ENCODE measurements at regions not wholly inside any gene's neighbourhood (a gene's known extent, or its start where the extent isn't known, plus 50 kb on each side); places are given as distances from the start of the nearest gene placed in this dataset.

- H3K9me3 ChIP-seq (ENCODE audit: control insufficient read depth in 2 of 2, low read length in 2 of 2), result no peaks in the 10 kb centered on the region
- H3K27me3 Mint-ChIP-seq, result no peaks in the 10 kb centered on the region
- DNase-seq, result no peak
- no peaks in the 10 kb centered on the region for H3K36me3 Mint-ChIP-seq
- no peaks in the 10 kb centered on the region for H3K36me3 ChIP-seq (ENCODE audit: control insufficient read depth, insufficient read depth, low read length)
- H3K27ac ChIP-seq (ENCODE audit: insufficient read depth, low read length, poor library complexity, severe bottlenecking), result no peak overlapping the region
- H3K4me3 ChIP-seq (ENCODE audit: low read depth, low read length), result no peak overlapping the region
- peaks cover 0 to 8% (median 4%) of the 10 kb centered on the region in 7 donors for H3K9me3 Mint-ChIP-seq
- no peaks in the 10 kb centered on the region for H3K4me1 Mint-ChIP-seq
- ATAC-seq (ENCODE audit: low read depth in 2 of 2), result no peak
- no peaks in the 10 kb centered on the region for H3K27me3 ChIP-seq (ENCODE audit: control insufficient read depth, insufficient read depth, low read length)
- H3K27ac Mint-ChIP-seq, result no peak overlapping the region
- H3K4me1 ChIP-seq (ENCODE audit: control insufficient read depth, insufficient read depth, low read length, poor library complexity, severe bottlenecking), result no peaks in the 10 kb centered on the region
- H3K4me3 Mint-ChIP-seq, result no peak overlapping the region
Observed at GRCh38 chr5:125186911-125187375, 440.5 kb upstream of the ZNF608 start.

- Histone ChIP-seq H3K9me3 (ENCODE audit: control insufficient read depth in 2 of 2, low read length in 2 of 2) (no peaks in the 10 kb centered on the region), H3K27me3 (ENCODE audit: control insufficient read depth, insufficient read depth, low read length) (no peaks in the 10 kb centered on the region), H3K4me3 (ENCODE audit: low read depth, low read length) (no peak overlapping the region), H3K4me1 (ENCODE audit: control insufficient read depth, insufficient read depth, low read length, poor library complexity, severe bottlenecking) (no peaks in the 10 kb centered on the region), H3K27ac (ENCODE audit: insufficient read depth, low read length, poor library complexity, severe bottlenecking) (no peak overlapping the region), H3K36me3 (ENCODE audit: control insufficient read depth, insufficient read depth, low read length) (no peaks in the 10 kb centered on the region)
- peaks cover 0 to 10% (median 1%) of the 10 kb centered on the region in 7 donors for H3K9me3 Mint-ChIP-seq
- no peak for DNase-seq
- no peaks in the 10 kb centered on the region for H3K36me3 Mint-ChIP-seq
- H3K27ac Mint-ChIP-seq, result no peak overlapping the region
- H3K4me1 Mint-ChIP-seq, result no peaks in the 10 kb centered on the region
- H3K27me3 Mint-ChIP-seq, result no peaks in the 10 kb centered on the region
- H3K4me3 Mint-ChIP-seq, result no peak overlapping the region
- ATAC-seq (ENCODE audit: low read depth in 2 of 2), result no peak
Observed at GRCh38 chr5:125189531-125189941, 443.1 kb upstream of the ZNF608 start.

GRCh38 chr5:125190232-125191087 lies 444.0 kb upstream of the ZNF608 start:
- Histone ChIP-seq H3K36me3 (ENCODE audit: control insufficient read depth, insufficient read depth, low read length) (no peaks in the 10 kb centered on the region), H3K27ac (ENCODE audit: insufficient read depth, low read length, poor library complexity, severe bottlenecking) (no peak overlapping the region), H3K4me1 (ENCODE audit: control insufficient read depth, insufficient read depth, low read length, poor library complexity, severe bottlenecking) (no peaks in the 10 kb centered on the region), H3K9me3 (ENCODE audit: control insufficient read depth in 2 of 2, low read length in 2 of 2) (no peaks in the 10 kb centered on the region), H3K27me3 (ENCODE audit: control insufficient read depth, insufficient read depth, low read length) (no peaks in the 10 kb centered on the region), H3K4me3 (ENCODE audit: low read depth, low read length) (no peak overlapping the region)
- DNase-seq (no peak), ATAC-seq (ENCODE audit: low read depth in 2 of 2) (no peak)
- H3K4me1 Mint-ChIP-seq, result no peaks in the 10 kb centered on the region
- no peak overlapping the region for H3K4me3 Mint-ChIP-seq
- H3K9me3 Mint-ChIP-seq, result peaks cover 0 to 12% (median 3%) of the 10 kb centered on the region in 7 donors
- H3K36me3 Mint-ChIP-seq, result no peaks in the 10 kb centered on the region
- no peaks in the 10 kb centered on the region for H3K27me3 Mint-ChIP-seq
- H3K27ac Mint-ChIP-seq, result no peak overlapping the region

- Histone ChIP-seq H3K4me1 (ENCODE audit: control insufficient read depth, insufficient read depth, low read length, poor library complexity, severe bottlenecking) (no peaks in the 10 kb centered on the region), H3K27ac (ENCODE audit: insufficient read depth, low read length, poor library complexity, severe bottlenecking) (no peak overlapping the region), H3K4me3 (ENCODE audit: low read depth, low read length) (no peak overlapping the region), H3K27me3 (ENCODE audit: control insufficient read depth, insufficient read depth, low read length) (no peaks in the 10 kb centered on the region), H3K9me3 (ENCODE audit: control insufficient read depth in 2 of 2, low read length in 2 of 2) (no peaks in the 10 kb centered on the region), H3K36me3 (ENCODE audit: control insufficient read depth, insufficient read depth, low read length) (no peaks in the 10 kb centered on the region)
- H3K4me3 Mint-ChIP-seq, result no peak overlapping the region
- H3K27me3 Mint-ChIP-seq, result no peaks in the 10 kb centered on the region
- DNase-seq (no peak), ATAC-seq (ENCODE audit: low read depth in 2 of 2) (no peak)
- H3K9me3 Mint-ChIP-seq, result peaks cover 0 to 8% (median 3%) of the 10 kb centered on the region in 7 donors
- H3K27ac Mint-ChIP-seq, result no peak overlapping the region
- no peaks in the 10 kb centered on the region for H3K36me3 Mint-ChIP-seq
- no peaks in the 10 kb centered on the region for H3K4me1 Mint-ChIP-seq
Observed at GRCh38 chr5:125194883-125195282, 448.4 kb upstream of the ZNF608 start.

- Histone ChIP-seq H3K27me3 (ENCODE audit: control insufficient read depth, insufficient read depth, low read length) (no peaks in the 10 kb centered on the region), H3K9me3 (ENCODE audit: control insufficient read depth in 2 of 2, low read length in 2 of 2) (no peaks in the 10 kb centered on the region), H3K27ac (ENCODE audit: insufficient read depth, low read length, poor library complexity, severe bottlenecking) (no peak overlapping the region), H3K36me3 (ENCODE audit: control insufficient read depth, insufficient read depth, low read length) (no peaks in the 10 kb centered on the region), H3K4me3 (ENCODE audit: low read depth, low read length) (no peak overlapping the region), H3K4me1 (ENCODE audit: control insufficient read depth, insufficient read depth, low read length, poor library complexity, severe bottlenecking) (no peaks in the 10 kb centered on the region)
- no peaks in the 10 kb centered on the region for H3K27me3 Mint-ChIP-seq
- no peaks in the 10 kb centered on the region for H3K36me3 Mint-ChIP-seq
- no peak overlapping the region for H3K27ac Mint-ChIP-seq
- H3K9me3 Mint-ChIP-seq, result peaks cover 0 to 8% (median 3%) of the 10 kb centered on the region in 7 donors
- ATAC-seq (ENCODE audit: low read depth in 2 of 2), result no peak
- no peaks in the 10 kb centered on the region for H3K4me1 Mint-ChIP-seq
- no peak for DNase-seq
- H3K4me3 Mint-ChIP-seq, result no peak overlapping the region
Observed at GRCh38 chr5:125196481-125197111, 450.2 kb upstream of the ZNF608 start.

- Histone ChIP-seq H3K4me1 (ENCODE audit: control insufficient read depth, insufficient read depth, low read length, poor library complexity, severe bottlenecking) (no peaks in the 10 kb centered on the region), H3K9me3 (ENCODE audit: control insufficient read depth in 2 of 2, low read length in 2 of 2) (no peaks in the 10 kb centered on the region), H3K4me3 (ENCODE audit: low read depth, low read length) (no peak overlapping the region), H3K27ac (ENCODE audit: insufficient read depth, low read length, poor library complexity, severe bottlenecking) (no peak overlapping the region), H3K36me3 (ENCODE audit: control insufficient read depth, insufficient read depth, low read length) (no peaks in the 10 kb centered on the region), H3K27me3 (ENCODE audit: control insufficient read depth, insufficient read depth, low read length) (no peaks in the 10 kb centered on the region)
- peaks cover 0 to 8% (median 3%) of the 10 kb centered on the region in 7 donors for H3K9me3 Mint-ChIP-seq
- no peak for ATAC-seq (ENCODE audit: low read depth in 2 of 2)
- no peaks in the 10 kb centered on the region for H3K4me1 Mint-ChIP-seq
- no peaks in the 10 kb centered on the region for H3K36me3 Mint-ChIP-seq
- no peaks in the 10 kb centered on the region for H3K27me3 Mint-ChIP-seq
- no peak overlapping the region for H3K27ac Mint-ChIP-seq
- no peak for DNase-seq
- H3K4me3 Mint-ChIP-seq, result no peak overlapping the region
Observed at GRCh38 chr5:125197321-125197720, 450.9 kb upstream of the ZNF608 start.

- H3K27me3 Mint-ChIP-seq, result no peaks in the 10 kb centered on the region
- H3K27me3 ChIP-seq (ENCODE audit: control insufficient read depth, insufficient read depth, low read length), result no peaks in the 10 kb centered on the region
- H3K4me3 Mint-ChIP-seq, result no peak overlapping the region
- H3K9me3 Mint-ChIP-seq, result peaks cover 0 to 14% (median 3%) of the 10 kb centered on the region in 7 donors
- H3K36me3 Mint-ChIP-seq, result no peaks in the 10 kb centered on the region
- H3K4me1 Mint-ChIP-seq, result no peaks in the 10 kb centered on the region
- no peak overlapping the region for H3K4me3 ChIP-seq (ENCODE audit: low read depth, low read length)
- no peak overlapping the region for H3K27ac Mint-ChIP-seq
- ATAC-seq (ENCODE audit: low read depth in 2 of 2) (no peak), DNase-seq (no peak)
- H3K27ac ChIP-seq (ENCODE audit: insufficient read depth, low read length, poor library complexity, severe bottlenecking), result no peak overlapping the region
- no peaks in the 10 kb centered on the region for H3K36me3 ChIP-seq (ENCODE audit: control insufficient read depth, insufficient read depth, low read length)
- no peaks in the 10 kb centered on the region for H3K9me3 ChIP-seq (ENCODE audit: control insufficient read depth in 2 of 2, low read length in 2 of 2)
- H3K4me1 ChIP-seq (ENCODE audit: control insufficient read depth, insufficient read depth, low read length, poor library complexity, severe bottlenecking), result no peaks in the 10 kb centered on the region
Observed at GRCh38 chr5:125198270-125198974, 452.0 kb upstream of the ZNF608 start.
